ENCODE measurements at regions not wholly inside any gene's neighbourhood (a gene's known extent, or its start where the extent isn't known, plus 50 kb on each side); places are given as distances from the start of the nearest gene placed in this dataset.

- TF ChIP-seq CTCF (IDR thresholded peaks at IDR 0.05) (no peak), POLR2A (IDR thresholded peaks at IDR 0.05) (no peak)
Measured at GRCh38 chrX:33784548-33784947, 347.6 kb downstream of the FAM47A start.
